ENCODE measurements at regions not wholly inside any gene's neighbourhood (a gene's known extent, or its start where the extent isn't known, plus 50 kb on each side); places are given as distances from the start of the nearest gene placed in this dataset.
"Not testable (repeated sequence)": the region's sequence is repeated elsewhere in the genome, so short reads cannot be mapped to it uniquely, and the experiment has no call there.

- Mint-ChIP-seq H3K36me3 (peaks cover 10 to 21% of the 10 kb centered on the region in 2 donors), H3K9me3 (peaks cover 46 to 52% of the 10 kb centered on the region in 2 donors)
Measured at GRCh38 chrY:26638063-26638462, 1016.1 kb downstream of the CDY1 start.

GRCh38 chrY:26645856-26646255 lies 1023.9 kb downstream of the CDY1 start:
- H3K27me3 Mint-ChIP-seq; H3K4me1 Mint-ChIP-seq; H3K4me3 Mint-ChIP-seq; H3K36me3 Mint-ChIP-seq; H3K27ac Mint-ChIP-seq; ATAC-seq (replicated peaks); DNase-seq: not testable (repeated sequence)
- peaks cover 22 to 30% of the 10 kb centered on the region in 2 donors for H3K9me3 Mint-ChIP-seq

More at GRCh38 chrY:26638063-26638462, 1016.1 kb downstream of the CDY1 start:
- DNase-seq (no peak), ATAC-seq (replicated peaks) (no peak)
- Mint-ChIP-seq H3K27ac (no peak overlapping the region), H3K4me1 (no peaks in the 10 kb centered on the region), H3K4me3 (no peak overlapping the region), H3K27me3 (no peaks in the 10 kb centered on the region)

GRCh38 chrY:26648240-26648639 lies 1026.3 kb downstream of the CDY1 start:
- not testable (repeated sequence) for H3K4me1 Mint-ChIP-seq; ATAC-seq (replicated peaks); H3K27ac Mint-ChIP-seq; H3K4me3 Mint-ChIP-seq; H3K36me3 Mint-ChIP-seq; DNase-seq; H3K27me3 Mint-ChIP-seq
- H3K9me3 Mint-ChIP-seq = peaks cover 8 to 26% of the 10 kb centered on the region in 2 donors

- H3K4me3 Mint-ChIP-seq; H3K27ac Mint-ChIP-seq; DNase-seq; H3K4me1 Mint-ChIP-seq; H3K27me3 Mint-ChIP-seq; ATAC-seq (replicated peaks): not testable (repeated sequence)
- Mint-ChIP-seq H3K9me3 (peaks cover 0 to 46% of the 10 kb centered on the region in 2 donors), H3K36me3 (peaks cover 0 to 15% of the 10 kb centered on the region in 2 donors)
Measured at GRCh38 chrY:26664245-26664644, 1042.3 kb downstream of the CDY1 start.

- H3K4me1 Mint-ChIP-seq; DNase-seq; H3K27ac Mint-ChIP-seq; ATAC-seq (replicated peaks); H3K27me3 Mint-ChIP-seq; H3K4me3 Mint-ChIP-seq: not testable (repeated sequence)
- peaks cover 0 to 23% of the 10 kb centered on the region in 2 donors for H3K36me3 Mint-ChIP-seq
- H3K9me3 Mint-ChIP-seq = peaks cover 0 to 51% of the 10 kb centered on the region in 2 donors
Measured at GRCh38 chrY:26666691-26667090, 1044.8 kb downstream of the CDY1 start.

- Mint-ChIP-seq H3K36me3 (peaks cover 0 to 16% of the 10 kb centered on the region in 2 donors), H3K9me3 (peaks cover 0 to 36% of the 10 kb centered on the region in 2 donors)
- not testable (repeated sequence) for H3K4me3 Mint-ChIP-seq; ATAC-seq (replicated peaks); DNase-seq; H3K27ac Mint-ChIP-seq; H3K27me3 Mint-ChIP-seq; H3K4me1 Mint-ChIP-seq
Measured at GRCh38 chrY:26669243-26669642, 1047.3 kb downstream of the CDY1 start.

- not testable (repeated sequence) for H3K4me3 Mint-ChIP-seq; H3K27me3 Mint-ChIP-seq; ATAC-seq (replicated peaks); H3K27ac Mint-ChIP-seq; DNase-seq; H3K4me1 Mint-ChIP-seq
- Mint-ChIP-seq H3K36me3 (peaks cover 0 to 15% of the 10 kb centered on the region in 2 donors), H3K9me3 (peaks cover 0 to 26% of the 10 kb centered on the region in 2 donors)
Measured at GRCh38 chrY:26670360-26670871, 1048.5 kb downstream of the CDY1 start.

GRCh38 chrY:26670881-26671879 lies 1049.3 kb downstream of the CDY1 start:
- peaks cover 0 to 15% of the 10 kb centered on the region in 2 donors for H3K36me3 Mint-ChIP-seq
- not testable (repeated sequence) for DNase-seq, H3K4me1 Mint-ChIP-seq, H3K27me3 Mint-ChIP-seq, H3K27ac Mint-ChIP-seq, H3K4me3 Mint-ChIP-seq
- ATAC-seq (replicated peaks) = peak in 1 of 2 donors; percentile 42
- peaks cover 0 to 26% of the 10 kb centered on the region in 2 donors for H3K9me3 Mint-ChIP-seq

Measured in stimulated activated naive B cell treated with anti-CD40 and anti-IgM and Interleukin-4, amounts not matched to agents 10 μg/mL and 1 μg/mL and 100 μg/mL, for 72 hours (primary cell).